ENCODE measurements at regions not wholly inside any gene's neighbourhood (a gene's known extent, or its start where the extent isn't known, plus 50 kb on each side); places are given as distances from the start of the nearest gene placed in this dataset.

DNA sequence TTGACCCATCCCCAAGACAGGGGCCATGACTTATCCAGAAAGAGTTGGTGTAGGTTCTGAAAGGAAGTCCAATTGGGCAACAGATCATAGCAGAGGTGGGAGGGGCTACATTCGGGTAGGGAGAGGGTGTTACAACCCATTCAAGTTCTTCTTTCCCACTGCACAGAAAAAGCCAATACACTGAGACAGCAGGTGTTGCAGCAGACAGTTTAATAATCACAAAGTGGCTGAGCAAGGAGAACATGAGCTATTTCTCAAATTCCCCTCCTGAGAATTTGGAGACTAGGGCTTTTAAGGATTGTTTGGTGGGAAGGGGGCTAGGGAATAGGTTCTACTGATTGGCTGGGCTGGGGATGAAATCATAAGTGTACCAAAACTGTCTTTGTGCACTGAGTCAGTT lies 328.4 kb upstream of the POU3F1 start:
- DNase-seq, result no peak

- no peak for DNase-seq
Measured at GRCh38 chr1:38371505-38371844, 324.9 kb upstream of the POU3F1 start.

DNA sequence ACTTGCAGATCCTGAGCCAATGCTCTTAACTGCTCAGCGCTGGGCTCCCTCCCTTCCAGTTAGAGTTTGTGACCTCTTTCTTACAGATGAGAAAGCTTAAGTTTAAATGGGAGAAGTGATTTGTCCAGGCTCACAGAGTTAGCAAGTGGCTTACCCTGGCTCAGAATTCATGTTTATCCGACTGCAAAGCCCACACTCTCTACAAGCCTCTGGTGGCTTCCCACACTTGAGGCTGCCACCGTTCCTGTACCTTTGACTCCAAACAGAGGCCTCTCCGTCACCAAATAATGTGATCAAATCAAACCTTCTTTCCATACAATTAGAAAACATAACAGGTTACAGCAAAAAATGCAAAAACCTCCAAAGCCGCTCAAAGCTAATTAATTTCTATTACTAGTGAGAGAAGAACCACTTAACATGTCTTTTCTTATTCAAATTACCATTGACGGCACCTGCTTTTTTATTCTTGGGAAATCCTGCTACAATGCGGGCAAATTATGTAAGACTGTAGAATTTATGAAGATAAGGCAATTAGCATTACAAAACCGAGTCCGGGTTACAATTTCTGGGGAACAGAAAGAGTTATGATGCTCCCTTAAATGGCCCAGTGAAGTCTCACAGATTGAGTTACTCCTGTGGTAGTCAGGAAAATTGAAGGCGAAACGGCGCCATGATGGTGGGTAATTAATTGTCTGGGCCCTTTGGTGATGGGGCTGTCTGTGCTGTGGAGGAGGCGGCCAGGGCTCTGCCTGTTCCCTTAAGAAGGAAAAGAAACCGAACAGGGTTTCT lies 324.3 kb upstream of the POU3F1 start:
- DNase-seq, result no peak

DNA sequence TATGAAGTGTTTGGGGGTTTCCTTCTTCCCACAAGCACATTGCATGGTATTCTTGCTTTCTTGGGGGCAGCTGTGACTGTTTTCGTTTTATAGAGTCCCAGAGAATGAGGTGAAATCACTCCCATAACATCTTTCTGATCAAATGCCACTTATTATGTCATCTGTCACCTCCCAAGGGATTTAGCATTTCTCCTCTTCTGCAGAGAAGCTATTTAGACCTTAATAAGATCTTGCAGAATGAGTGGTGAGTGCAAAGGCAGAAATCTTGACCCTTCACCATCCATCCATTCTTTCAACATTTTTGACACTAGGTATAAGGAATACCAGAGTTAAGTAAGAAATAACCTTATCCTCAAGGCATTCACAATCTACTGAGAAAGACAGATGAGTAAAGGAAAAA lies 318.6 kb upstream of the POU3F1 start:
- DNase-seq, result no peak

DNA sequence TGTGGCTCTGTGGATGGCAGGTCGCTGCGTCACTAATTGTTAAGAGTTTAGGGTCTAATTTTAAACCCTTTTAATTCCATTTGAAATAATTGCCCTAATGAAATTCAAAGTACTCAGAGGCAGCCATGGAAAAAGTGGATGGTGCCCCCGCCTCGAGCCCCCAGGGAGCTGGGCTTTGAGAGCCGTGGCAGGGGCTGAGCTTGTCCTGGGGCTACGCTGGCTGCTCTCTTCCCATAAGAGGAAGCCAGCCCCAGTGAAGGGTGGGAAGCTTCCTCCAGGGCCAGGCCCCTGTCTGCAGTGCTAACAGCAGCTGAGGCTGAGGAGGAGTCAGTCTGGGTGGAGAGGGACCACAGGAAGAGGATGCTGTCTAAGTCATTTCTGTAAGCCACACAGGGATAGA lies 315.0 kb upstream of the POU3F1 start:
- no peak for DNase-seq

GRCh38 chr1:38360807-38361206 lies 314.2 kb upstream of the POU3F1 start:
- no peak for DNase-seq

DNA sequence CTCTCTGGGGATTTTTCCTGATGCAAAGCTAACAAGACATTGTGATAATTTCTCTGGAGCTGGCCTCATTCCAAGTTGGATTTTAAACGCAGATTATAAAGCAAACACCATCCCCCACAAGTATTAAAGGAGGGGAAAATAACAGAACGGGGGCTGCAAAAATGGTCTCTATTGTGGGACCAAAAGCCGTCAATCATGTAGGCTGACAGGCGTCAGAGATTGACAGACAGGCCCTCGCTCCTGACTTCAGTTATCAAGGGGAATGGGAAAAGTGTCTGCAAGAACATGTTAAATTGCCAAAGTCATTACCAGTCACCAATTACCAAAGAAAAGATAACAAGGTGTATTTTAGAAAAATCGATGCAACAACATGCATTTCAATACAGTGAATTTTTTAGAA lies 307.4 kb upstream of the POU3F1 start:
- DNase-seq, result no peak

- DNase-seq, result no peak
Measured at GRCh38 chr1:38352869-38353268, 306.3 kb upstream of the POU3F1 start.

GRCh38 chr1:38347446-38348175 lies 301.0 kb upstream of the POU3F1 start:
- no peak for DNase-seq

- DNase-seq, result no peak
Measured at GRCh38 chr1:38344716-38345115, 298.1 kb upstream of the POU3F1 start.

DNA sequence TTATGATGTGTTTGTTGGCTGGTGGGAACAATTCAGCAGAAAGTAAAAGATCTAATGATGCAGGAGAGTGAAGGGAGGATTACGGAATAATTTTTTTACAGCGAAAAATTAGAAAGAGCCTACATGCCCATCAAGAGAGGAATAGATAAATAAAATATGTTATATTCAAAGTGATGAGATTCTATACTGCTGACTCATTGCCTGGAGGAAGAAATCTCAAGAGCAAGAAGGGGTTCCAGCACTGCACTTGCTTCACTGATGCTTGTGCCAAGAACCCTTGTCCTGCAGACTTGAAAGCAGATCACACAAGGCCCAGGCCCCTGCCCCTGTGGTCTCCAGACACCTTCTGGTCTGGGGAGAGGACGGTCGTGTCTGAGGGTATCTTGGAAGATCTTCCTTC lies 295.1 kb upstream of the POU3F1 start:
- no peak for DNase-seq

GRCh38 chr1:38340409-38340808 lies 293.8 kb upstream of the POU3F1 start:
- DNase-seq, result no peak

GRCh38 chr1:38337711-38338110 lies 291.1 kb upstream of the POU3F1 start:
- DNase-seq, result no peak

- DNase-seq, result no peak
Measured at GRCh38 chr1:38336961-38337360, 290.4 kb upstream of the POU3F1 start.

DNA sequence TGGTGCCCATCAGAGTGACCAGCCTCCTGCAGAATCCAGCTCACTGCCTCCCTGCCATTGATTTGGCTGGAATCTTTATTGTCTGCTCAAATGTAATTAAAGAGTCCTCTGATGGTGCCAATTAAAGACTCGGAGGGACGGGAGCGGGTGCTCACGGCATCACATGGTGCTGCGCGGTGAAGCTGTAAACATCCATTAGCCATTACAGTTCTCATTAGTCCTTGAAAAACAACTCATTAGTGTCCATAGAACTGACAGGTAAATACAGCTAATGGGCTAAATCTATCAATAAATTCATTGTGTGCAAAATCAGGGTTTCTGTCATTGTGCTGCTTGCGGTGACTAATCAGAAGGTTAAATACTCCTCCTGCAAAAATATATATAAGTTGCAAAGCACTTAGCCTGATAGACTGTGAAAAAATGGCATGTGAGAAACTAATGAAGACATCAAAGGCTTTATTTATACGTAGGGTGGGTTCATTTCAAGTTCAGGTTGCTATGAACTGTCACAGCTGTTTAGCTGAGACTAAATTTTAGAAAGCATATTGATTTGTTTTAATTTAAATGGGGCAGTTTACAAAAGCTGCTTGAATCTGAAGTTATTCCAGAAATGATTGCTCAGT lies 289.8 kb upstream of the POU3F1 start:
- no peak for DNase-seq

- no peak for DNase-seq
Measured at GRCh38 chr1:38334930-38335592, 288.5 kb upstream of the POU3F1 start.

DNA sequence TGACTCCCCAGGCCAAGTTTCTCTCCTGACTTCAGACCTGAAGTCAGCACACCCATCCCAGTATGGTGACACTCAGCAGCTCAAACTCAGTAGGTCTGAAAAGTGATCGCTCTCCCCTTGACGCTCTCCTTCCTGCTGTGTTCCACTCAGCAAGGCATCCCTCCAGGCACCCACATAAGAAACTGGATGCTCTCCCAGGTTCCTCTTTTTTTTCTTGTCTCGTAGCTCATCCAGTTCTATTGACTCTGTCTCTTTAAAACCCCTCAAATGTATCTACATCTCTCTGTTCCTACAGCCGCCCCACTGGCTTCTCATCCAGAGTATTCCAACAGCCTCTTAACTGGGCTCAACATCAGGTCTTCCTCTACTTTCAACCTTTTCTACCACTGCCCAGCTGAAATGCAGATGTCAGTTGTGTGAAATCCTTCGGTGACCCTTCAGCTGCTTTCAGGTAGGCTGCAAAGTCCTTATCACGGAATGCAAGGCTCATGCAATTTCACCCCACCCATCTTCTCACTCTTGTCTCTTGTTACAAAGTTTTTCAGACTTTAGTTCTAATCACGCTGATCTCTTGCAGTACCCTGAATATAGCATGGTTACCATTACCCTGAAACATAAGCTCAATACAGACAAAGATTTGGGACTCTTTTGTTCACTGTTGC lies 286.2 kb upstream of the POU3F1 start:
- DNase-seq, result no peak

- DNase-seq, result no peak
Measured at GRCh38 chr1:38331496-38332210, 285.1 kb upstream of the POU3F1 start.

- no peak for DNase-seq
Measured at GRCh38 chr1:38330799-38331198, 284.2 kb upstream of the POU3F1 start.

DNA sequence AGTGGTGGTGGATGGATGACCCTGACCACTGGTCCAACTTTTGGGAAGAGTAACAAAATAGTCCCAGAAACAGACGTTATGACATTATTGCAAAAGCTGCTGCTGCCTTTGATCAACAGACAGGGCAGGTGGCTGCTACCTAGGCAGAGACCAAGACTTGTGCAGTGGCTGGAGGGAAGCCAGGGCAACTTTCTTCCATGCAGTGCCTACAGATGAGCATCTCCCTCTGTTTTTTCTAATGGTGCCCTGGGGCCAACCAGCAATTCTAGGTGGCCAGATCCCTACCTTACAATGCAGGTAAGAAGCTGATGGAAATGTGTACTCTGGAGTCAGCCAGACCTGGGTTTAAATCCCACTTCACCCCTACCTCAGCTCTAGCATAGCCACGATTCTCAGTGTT lies 283.1 kb upstream of the POU3F1 start:
- no peak for DNase-seq

- DNase-seq, result no peak
Measured at GRCh38 chr1:38328278-38329035, 281.9 kb upstream of the POU3F1 start.

DNA sequence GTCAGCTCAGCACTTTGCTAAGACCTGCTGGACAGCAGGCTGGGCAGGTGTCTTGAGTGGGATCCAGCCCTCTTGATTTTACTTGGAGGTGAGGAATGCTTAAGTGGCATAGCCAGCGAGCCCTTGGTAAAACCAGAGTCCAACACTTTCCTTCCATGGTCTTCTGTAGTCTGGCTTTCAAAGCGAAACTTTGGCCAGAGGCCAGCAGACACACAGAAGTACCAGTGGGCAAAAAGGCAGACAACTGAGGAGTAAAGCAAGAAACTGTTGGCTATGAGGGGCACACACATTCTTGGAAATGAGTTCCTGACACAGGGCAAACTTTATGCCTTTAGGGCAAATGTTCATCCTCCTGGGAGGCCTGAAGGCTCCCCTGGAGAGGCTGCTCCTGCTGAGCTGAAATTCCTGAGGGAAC lies 281.0 kb upstream of the POU3F1 start:
- no peak for DNase-seq

All from left hindlimb (tissue), 1 donor.